ENCODE measurements at regions not wholly inside any gene's neighbourhood (a gene's known extent, or its start where the extent isn't known, plus 50 kb on each side); places are given as distances from the start of the nearest gene placed in this dataset.

GRCh38 chr9:40911647-40912046 lies 216.8 kb downstream of the FOXD4L6 start:
- TF ChIP-seq, protein P1, sequence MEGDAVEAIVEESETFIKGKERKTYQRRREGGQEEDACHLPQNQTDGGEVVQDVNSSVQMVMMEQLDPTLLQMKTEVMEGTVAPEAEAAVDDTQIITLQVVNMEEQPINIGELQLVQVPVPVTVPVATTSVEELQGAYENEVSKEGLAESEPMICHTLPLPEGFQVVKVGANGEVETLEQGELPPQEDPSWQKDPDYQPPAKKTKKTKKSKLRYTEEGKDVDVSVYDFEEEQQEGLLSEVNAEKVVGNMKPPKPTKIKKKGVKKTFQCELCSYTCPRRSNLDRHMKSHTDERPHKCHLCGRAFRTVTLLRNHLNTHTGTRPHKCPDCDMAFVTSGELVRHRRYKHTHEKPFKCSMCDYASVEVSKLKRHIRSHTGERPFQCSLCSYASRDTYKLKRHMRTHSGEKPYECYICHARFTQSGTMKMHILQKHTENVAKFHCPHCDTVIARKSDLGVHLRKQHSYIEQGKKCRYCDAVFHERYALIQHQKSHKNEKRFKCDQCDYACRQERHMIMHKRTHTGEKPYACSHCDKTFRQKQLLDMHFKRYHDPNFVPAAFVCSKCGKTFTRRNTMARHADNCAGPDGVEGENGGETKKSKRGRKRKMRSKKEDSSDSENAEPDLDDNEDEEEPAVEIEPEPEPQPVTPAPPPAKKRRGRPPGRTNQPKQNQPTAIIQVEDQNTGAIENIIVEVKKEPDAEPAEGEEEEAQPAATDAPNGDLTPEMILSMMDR (IDR thresholded peaks at IDR 0.05 in 8 of 11, conservative IDR thresholded peaks at IDR 0.05 in 3 of 11) = no peak
- TF ChIP-seq POLR2AphosphoS5 (IDR thresholded peaks at IDR 0.05) (no peak), POLR2A (IDR thresholded peaks at IDR 0.05) (no peak)

All from spleen (tissue), 7 donors.